Stimulated activated CD4-positive, alpha-beta T cell treated with anti-CD3 and anti-CD28 coated beads, Interleukin-15, amount 100 ng/mL, for 48 hours (primary cell): ENCODE measurements at regions not wholly inside any gene's neighbourhood (a gene's known extent, or its start where the extent isn't known, plus 50 kb on each side); places are given as distances from the start of the nearest gene placed in this dataset.

Experiments used
- DNase-seq, 2 donors: peaks; one replicate each; pipeline ENCODE4 v3.0.0-alpha.2; 2020; ENCODE audit warnings: low read depth in 2 of 2

DNA sequence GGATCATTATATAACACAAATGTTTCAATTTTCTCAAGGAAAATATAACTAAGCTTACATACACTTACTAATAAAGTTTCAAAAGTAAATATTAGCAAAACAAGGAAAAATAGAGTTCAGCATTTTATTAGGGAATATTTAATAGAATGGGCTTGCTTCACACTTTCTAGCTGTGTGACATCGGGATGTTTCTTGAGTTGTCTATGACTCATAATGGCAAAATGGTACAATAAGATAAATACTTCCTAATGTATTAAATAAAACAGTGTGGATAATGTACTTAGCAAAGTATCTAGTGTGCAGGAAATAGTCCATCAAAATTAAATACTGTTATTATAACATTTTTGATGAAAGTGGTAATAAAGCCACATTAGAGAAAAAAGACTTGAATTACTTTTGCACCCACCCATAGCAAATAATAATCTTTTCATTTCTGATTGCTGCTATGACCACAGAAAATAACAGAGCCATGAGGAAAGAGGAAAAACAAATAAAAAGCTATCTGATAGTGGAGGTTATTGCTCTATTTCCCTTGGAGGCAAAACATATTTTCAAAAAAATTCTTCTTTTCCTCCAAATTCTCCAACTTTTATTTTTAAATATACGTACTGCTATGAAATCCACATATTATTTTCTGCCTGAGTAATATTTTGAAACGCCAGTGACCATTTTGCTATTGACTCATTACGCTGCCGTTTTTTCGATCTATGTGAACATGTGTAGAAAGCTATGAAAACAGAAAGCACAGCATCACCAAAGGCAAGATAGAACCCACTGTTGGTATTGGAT, 272.9 kb upstream of the KLF6 start:
- no peak for DNase-seq

DNA sequence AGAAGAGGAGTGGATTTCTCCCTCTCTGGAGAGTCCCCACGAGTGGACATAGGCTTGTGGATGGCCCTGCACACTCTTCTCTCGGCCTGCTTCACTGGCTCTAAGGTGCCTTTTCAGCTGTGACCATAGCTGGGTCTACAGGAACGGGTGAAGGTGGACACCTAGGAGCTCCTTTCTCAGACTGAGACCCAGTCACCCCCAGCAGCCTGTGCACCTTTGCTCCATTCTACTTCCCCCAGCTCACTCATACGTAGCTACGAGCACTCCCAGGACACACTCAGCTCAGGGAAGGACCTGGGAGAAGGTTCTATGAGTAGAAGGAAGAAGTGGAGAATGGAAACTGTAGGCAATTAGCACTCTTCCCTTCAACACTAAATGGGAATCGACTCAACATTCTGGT, 272.0 kb upstream of the KLF6 start:
- DNase-seq, result no peak

GRCh38 chr10:4054656-4055435, 269.8 kb upstream of the KLF6 start:
- no peak for DNase-seq

GRCh38 chr10:4053940-4054339, 268.9 kb upstream of the KLF6 start:
- no peak for DNase-seq

- DNase-seq, result no peak
These were observed 266.7 kb upstream of the KLF6 start for GRCh38 chr10:4051641-4052151.

- DNase-seq, result no peak
These were observed 266.1 kb upstream of the KLF6 start for GRCh38 chr10:4051011-4051640.

DNA sequence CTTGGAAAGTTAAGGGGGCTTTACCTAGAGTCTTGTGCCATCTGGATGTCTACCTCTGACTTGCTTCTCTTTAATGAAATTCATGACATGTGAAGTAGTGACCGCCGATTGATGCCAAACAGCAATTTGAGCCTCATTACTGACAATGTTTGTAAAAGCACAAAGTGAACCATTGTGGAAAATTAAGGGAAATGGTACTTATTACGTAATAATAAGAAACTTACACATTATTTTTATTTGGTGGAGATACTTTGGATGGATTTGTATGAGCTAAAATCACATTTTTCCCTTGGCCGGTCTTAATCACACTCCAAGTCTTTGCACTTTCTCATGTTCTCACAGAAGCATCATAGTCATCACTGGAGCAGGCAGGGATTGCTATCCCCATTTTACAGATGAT, 265.1 kb upstream of the KLF6 start:
- no peak for DNase-seq

- no peak for DNase-seq
These were observed 264.3 kb upstream of the KLF6 start for GRCh38 chr10:4049348-4049747.

DNA sequence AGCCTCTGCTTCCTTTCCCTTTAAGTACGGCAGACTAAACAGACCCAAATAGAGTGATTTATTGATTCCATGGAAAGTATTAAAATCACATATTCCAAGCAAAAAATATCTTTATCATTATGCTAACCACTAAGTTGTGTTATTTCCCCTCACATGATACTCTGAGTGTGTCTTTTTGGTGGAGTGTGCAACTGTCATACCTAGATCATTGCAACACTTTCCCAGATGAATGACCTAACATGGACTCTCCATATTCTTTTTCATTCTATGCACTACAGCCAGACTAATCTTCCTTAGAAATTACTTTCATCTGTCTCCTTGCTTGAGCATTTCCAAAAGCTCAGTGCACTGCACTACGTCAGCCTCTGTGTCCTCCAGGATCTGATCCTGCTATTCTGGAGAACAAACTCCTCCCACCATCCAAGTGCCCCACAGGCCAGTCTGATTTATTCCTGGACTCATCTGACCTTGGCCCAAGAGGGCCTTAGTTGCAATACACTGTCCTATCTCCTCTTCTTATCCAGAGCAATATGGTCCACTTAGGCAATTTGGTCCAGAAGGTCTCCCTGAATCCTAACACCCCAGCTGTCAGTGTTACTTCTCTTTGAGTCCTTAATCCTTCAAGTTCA, 263.3 kb upstream of the KLF6 start:
- no peak for DNase-seq

DNA sequence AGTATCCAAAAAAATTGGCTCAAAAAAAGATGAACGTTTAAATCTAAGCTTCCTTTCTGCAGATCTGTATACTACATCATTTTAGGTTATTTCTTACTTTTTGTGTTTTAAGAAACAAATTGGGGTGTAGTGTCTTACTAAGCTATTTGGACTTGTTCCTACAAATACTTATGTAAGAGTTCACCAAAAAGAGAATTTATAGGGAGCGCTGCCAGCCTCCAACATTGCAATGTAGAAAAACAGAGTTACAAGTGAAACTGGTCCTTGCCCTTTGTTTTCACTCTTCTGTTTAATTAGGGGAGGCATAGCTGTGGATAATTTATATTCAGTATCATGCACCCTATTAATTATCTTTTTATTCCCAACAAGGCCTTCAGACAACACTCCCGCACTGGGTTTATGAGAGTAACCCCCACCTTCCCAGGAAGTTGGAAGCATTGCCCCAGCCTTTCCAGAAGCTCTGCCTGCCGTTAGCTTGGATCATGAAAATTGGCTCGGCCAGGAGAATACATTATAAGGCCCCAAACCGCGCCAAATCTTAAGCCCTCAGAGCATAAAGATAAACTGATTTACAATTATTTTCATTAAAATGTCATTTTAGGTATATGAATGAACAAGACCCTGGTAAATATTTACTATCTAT, 261.8 kb upstream of the KLF6 start:
- DNase-seq, result no peak

GRCh38 chr10:4046030-4046429, 261.0 kb upstream of the KLF6 start:
- DNase-seq, result no peak

GRCh38 chr10:4043897-4044665, 259.1 kb upstream of the KLF6 start:
- no peak for DNase-seq

GRCh38 chr10:4041635-4042034, 256.6 kb upstream of the KLF6 start:
- DNase-seq, result no peak

DNA sequence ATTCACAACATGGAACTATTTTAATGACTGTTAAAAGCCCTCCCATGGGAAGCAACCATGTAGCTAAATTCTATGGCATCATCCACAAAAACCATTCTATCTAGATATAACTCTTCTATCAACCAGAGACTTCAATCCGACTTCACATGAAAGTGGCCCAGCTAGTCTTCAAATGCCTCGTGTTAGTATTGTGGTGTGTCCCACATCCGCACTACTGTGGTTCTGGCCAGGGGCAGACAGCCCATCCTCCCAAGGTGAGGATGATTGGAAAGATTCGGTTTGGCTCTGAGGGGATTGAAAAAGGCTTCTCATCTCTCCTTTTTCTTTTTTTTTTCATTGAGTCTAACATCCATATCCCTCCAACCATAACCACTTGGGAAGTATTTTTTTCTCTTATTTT, 253.0 kb upstream of the KLF6 start:
- DNase-seq, result no peak

DNA sequence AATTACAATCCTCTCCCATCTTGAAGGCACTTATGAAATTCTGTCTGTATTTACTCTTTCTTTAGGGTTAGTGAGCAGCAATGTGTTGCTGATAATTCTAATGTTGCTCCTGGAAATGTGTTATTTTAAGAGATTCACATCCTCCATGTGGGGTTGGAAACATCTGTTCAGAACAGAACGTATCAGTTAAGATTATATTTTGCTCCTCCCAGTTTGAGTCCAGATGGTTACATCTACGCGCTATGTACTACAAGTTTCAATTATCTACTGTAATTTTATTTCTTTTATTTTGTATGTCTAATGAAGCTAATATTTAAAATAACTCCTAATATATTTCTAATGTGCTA, 250.6 kb upstream of the KLF6 start:
- DNase-seq, result no peak

DNA sequence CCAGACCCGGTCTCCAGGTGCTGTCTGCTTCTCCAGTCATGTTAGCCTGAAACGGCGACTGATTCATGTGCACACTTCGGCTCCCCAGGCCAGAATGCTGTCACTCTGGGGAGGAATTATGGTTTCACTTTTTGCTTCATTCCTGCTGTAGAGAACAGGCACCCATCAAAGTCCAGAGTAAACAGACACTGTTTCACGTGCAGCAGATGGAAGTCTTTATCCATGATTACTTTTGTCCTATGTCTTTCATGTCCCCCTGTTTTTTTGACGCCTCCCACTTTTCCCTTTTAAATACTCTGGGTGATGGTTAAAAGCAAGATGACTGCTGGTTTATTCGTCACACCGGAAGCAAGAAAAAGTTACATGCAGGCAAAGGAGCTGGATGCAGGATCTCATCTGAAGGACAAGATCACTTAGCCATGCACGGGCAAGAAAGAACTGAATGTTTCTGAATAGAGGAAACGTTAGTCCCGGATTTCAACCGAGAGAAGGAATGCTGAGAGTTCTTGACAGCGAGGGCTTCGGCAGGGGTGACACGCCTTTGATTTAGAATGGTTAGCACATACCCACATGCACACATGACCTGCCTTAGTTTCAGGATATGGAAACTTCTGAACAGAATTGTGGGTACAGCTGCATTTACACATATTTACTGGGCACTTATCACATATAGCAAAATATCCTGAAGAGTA, 250.0 kb upstream of the KLF6 start:
- no peak for DNase-seq

- DNase-seq, result no peak
These were observed 248.4 kb upstream of the KLF6 start for GRCh38 chr10:4033341-4033896.

DNA sequence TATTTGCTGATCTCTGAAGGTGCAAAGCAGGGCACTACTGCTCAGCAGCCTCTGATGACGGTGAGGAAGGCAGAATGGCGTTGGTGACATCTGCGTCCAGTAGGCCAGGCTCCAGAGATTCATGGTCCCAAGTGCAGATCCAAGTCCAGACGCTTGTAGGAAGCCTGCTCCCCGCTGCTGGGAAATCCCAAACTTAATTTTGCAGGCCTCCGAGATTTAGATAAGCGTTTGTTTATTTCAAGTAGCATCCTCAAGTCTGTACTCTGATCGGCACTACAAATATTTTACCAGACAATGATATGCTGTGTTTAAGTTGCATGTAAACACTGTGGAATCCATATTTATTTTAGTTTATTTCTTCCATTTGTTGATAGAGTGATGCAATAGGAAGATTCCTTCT, 244.9 kb upstream of the KLF6 start:
- no peak for DNase-seq

GRCh38 chr10:4028854-4029583, 244.0 kb upstream of the KLF6 start:
- no peak for DNase-seq
